NK-92 treated with Interleukin-12 subunit alpha and Interleukin-12 subunit beta, amount 100 ng/mL, for 24 hours (cell line): ENCODE measurements at regions not wholly inside any gene's neighbourhood (a gene's known extent, or its start where the extent isn't known, plus 50 kb on each side); places are given as distances from the start of the nearest gene placed in this dataset.
"Not testable (repeated sequence)": the region's sequence is repeated elsewhere in the genome, so short reads cannot be mapped to it uniquely, and the experiment has no call there.

Experiments used
- DNase-seq: peaks from one replicate; lab custom pipeline; 2025; lab: John Stamatoyannopoulos, UW

GRCh38 chr17:30639391-30639790 is 162.2 kb downstream of the GOSR1 start:
- DNase-seq, result not testable (repeated sequence)

GRCh38 chr17:30638968-30639367 is 161.8 kb downstream of the GOSR1 start:
- DNase-seq, result not testable (repeated sequence)

- not testable (repeated sequence) for DNase-seq
These were observed 154.4 kb downstream of the GOSR1 start for GRCh38 chr17:30631651-30632050.

GRCh38 chr17:30625380-30625779 is 148.2 kb downstream of the GOSR1 start:
- DNase-seq, result not testable (repeated sequence)

DNA sequence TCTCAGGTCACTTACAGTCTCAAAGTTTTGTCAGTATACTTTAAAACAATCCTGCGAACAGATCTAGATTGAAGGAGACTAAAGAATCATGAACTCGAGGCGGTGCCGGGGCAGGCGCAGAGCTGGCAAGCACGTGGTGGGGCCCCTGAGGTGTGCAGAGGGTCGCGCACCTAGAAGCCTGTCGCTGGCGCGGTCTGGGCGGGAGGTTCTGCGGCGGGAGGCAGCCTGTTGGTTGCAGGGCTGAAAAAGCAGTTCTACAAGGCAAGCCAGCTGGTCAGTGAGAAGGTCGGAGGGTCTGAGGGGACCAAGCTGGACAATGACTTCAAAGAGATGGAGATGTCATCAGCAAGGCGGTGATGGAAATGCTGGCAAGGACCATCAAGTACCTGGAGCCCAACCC is 147.0 kb downstream of the GOSR1 start:
- not testable (repeated sequence) for DNase-seq

- not testable (repeated sequence) for DNase-seq
These were observed 132.5 kb downstream of the GOSR1 start for GRCh38 chr17:30609682-30610081.

GRCh38 chr17:30605523-30605922 is 128.3 kb downstream of the GOSR1 start:
- DNase-seq, result no peak

- no peak for DNase-seq
These were observed 127.8 kb downstream of the GOSR1 start for GRCh38 chr17:30605027-30605426.

DNA sequence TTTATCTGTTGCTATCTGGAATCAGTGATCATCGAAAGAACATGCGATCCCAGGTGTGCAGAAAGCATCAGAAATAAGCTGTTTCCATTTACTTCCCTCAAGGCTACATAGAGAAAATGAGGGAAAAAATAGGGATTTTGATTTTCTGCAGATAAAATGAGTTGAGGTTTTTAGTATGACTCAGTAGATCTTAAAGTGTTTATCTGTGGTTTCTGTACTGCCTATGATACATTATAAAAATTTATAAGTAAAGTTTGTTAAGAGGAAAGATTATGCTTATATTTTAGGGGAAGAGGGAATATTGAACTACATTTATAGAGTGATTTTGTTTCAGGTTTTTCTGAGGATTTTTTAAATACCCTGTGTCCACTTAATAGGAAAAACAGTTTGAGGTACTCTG is 125.2 kb downstream of the GOSR1 start:
- not testable (repeated sequence) for DNase-seq

DNA sequence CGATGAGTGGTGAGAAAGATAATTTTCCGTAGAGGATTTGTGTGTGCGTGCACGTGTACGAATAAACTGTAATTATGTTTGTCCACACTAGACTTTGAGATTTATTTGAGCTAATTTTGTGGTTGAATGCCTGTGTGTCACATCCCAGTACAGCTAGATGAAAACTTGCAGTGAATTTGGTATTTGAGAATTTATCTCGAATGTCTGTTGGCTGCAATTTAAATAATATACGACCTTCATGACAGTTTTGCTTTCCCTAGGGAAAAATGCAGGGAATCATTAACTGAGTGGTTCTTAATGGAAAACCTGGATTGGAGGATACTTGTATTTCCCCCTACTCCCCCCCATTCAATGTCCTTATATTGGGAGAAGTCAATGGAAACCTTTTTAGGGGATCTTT is 124.8 kb downstream of the GOSR1 start:
- not testable (repeated sequence) for DNase-seq

GRCh38 chr17:30600830-30601494 is 123.8 kb downstream of the GOSR1 start:
- no peak for DNase-seq

DNA sequence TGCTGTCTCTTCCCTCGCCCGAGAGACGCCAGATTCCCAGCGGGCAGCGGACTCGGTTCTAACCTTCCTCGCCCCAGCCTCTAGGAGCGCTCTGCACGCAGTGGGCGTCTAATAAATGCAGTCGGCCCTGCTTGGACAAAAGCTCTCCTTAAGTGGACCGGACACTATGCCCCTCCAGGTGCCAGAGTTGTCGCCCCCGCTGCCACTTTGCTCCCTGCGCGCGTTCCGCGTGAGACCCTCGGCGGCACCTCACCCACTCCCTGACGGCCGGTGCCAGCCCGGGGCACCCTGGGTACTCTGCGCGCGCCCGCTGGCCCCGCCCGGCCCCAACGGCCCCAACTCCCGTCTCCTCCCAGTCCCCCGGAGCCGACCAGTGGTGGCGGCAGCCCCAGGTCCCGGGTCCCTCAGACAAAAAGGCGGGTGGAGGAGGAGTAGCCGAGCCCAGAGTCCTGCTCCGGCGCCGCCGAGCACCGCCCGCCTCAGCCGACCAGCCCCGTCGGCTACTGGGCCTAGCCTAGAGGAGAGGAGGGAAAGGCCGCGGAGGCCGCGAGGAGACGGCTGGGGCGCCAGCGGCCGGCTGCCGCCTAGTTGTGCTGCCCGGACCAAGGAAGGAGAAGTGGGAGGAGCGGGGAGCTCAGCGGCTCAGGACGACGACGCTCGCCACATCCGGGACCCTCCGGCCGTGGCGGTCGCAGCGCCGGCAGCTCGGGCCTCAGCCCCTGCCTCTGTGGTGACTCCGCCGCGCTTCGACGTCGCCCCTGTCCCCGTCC is 123.0 kb downstream of the GOSR1 start:
- peak; percentile 81 for DNase-seq

GRCh38 chr17:30599428-30600059 is 122.3 kb downstream of the GOSR1 start:
- DNase-seq, result no peak

DNA sequence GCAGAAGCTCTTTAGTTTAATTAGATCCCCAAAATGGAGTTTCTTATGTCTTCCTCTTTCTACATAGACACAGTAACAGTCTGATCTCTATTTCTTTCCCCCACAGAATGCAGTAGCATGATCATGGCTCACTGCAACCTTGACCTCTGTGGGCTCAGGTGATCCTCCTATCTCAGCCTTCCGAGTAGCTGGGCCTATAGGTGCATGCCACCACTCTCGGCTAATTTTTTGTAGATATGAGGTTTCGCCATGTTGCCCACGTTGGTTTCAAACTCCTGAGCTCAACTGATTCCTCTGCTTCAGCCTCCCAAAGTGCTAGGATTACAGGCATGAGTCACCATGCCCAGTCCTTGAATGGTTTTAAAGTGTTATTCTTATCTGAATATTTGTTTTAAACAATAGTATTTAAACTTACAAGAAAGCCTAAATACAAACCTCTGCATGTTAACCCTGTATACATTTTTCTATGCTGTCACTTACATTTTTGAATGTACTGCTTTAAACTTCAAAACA is 120.6 kb downstream of the GOSR1 start:
- no peak for DNase-seq

GRCh38 chr17:30596948-30597775 is 120.0 kb downstream of the GOSR1 start:
- not testable (repeated sequence) for DNase-seq

DNA sequence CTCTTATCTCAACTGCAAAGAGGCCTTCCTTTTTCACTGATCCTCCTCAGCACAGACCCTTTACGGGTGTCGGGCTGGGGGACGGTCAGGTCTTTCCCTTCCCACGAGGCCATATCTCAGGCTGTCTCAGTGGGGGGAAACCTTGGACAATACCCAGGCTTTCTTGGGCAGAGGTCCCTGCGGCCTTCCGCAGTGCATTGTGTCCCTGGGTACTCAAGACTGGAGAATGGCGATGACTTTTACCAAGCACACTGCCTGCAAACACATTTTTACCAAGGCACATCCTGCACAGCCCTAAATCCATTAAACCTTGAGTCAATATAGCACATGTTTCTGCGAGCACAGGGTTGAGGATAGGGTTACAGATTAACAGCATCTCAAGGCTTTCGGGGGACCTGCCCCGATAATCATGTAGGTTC is 117.8 kb downstream of the GOSR1 start:
- DNase-seq, result not testable (repeated sequence)

DNA sequence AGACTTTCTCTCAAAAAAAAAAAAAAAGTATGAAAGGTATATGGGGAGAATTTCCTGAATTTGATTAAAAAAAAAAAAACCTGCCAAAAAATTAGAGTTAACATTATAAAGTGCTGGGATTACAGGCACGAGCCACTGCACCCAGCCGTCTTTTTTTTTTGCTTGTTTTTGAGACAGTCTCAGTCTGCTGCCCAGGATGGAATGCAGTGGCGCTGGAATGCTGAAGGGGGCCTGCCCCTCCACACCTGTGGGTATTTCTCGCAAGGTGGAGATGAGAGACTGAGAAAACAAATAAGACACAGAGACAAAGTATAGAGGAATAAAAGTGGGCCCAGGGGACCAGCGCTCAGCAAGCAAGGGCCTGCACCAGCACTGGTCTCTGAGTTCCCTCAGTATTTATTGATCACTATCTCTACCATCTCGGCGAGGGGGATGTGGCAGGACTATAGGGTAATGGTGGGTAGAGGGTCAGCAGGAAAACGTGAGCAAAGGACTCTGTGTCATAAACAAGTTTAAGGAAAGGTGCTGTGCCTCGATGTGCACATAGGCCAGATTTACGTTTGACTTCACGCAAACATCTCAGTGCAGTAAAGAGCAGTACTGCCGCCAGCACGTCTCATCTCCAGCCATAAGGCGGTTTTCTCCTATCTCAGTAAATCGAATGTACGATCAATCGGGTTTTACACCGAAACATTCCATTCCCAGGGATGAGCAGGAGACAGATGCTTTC is 117.2 kb downstream of the GOSR1 start:
- no peak for DNase-seq

DNA sequence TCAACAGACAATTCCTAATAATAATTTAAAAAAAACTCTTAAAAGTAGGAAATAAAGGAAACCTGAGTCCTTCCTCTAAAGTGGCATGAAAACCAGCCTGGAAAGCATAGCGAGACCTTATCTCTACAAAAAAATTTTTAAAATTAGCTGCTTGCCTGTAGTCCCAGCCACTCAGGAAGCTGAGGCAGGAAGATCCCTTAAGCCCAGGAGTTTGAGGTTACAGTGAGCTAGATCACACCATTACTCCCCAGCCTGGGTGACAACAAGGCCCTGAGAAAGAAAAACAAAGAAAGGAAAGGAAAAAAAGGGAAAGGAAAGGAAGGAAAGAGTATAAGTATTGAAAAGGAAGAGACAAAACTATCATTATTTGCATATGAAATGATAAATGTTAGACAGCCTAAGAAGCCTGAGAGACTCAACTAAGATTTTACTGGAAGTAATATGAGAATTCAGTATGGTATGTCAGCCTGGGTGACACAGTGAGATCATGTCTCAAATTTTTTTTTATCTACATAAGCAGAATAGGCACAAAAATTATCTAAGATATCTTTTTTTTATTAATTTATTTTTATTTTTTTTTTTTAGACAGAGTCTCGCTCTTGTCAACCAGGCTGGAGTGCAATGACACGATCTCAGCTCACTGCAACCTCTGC is 113.0 kb downstream of the GOSR1 start:
- no peak for DNase-seq

DNA sequence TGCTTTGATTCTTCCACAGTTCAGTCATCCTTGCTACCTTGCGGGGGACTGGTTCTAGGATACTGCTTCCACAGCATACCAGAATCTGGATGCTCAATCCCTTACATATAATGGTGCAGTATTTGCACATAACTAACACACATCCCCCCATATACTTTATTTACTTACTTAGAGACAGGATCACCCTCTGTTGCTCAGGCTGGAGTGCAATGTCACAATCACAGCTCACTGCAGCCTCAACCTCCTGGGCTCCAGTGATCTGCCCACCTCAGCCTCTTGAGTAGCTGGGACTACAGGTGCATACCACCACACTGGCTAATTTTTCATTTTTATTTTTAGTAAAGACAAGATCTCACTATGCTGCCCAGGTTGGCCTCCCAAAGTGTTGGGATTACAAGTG is 112.2 kb downstream of the GOSR1 start:
- no peak for DNase-seq

GRCh38 chr17:30588798-30589247 is 111.6 kb downstream of the GOSR1 start:
- DNase-seq, result no peak
